SK-MEL-5 (cell line): ENCODE measurements at regions not wholly inside any gene's neighbourhood (a gene's known extent, or its start where the extent isn't known, plus 50 kb on each side); places are given as distances from the start of the nearest gene placed in this dataset.

Experiments used
- DNase-seq: peaks from one replicate; pipeline ENCODE4 v3.0.0-alpha.2; 2016; ENCODE audit warnings: low read depth, low spot score
- in situ Hi-C: cut with HindIII; loops from 2 replicates; pipeline ENCODE4 v1.10.0; 2016; ENCODE audit warnings: low sequenced_read_pairs, high pct_unique_total_duplicates, low pct_unique_long_range_greater_than_20kb

- no peak for DNase-seq
- in situ Hi-C loops = no loop called here
These were observed 389.3 kb downstream of the PMP22 start for GRCh38 chr17:14875557-14876412.

- DNase-seq = no peak
- in situ Hi-C loops = no loop called here
These were observed 391.1 kb downstream of the PMP22 start for GRCh38 chr17:14873996-14874395.

GRCh38 chr17:14873540-14873939, 391.6 kb downstream of the PMP22 start:
- in situ Hi-C loops = no loop called here
- DNase-seq = no peak

GRCh38 chr17:14871921-14872320, 393.2 kb downstream of the PMP22 start:
- DNase-seq = no peak
- in situ Hi-C loops = no loop called here

GRCh38 chr17:14866266-14866665, 398.9 kb downstream of the PMP22 start:
- in situ Hi-C loops = no loop called here
- DNase-seq = no peak

GRCh38 chr17:14864127-14864526, 401.0 kb downstream of the PMP22 start:
- in situ Hi-C loops = no loop called here
- no peak for DNase-seq

- DNase-seq = no peak
- in situ Hi-C loops = no loop called here
These were observed 405.6 kb downstream of the PMP22 start for GRCh38 chr17:14859542-14859941.

GRCh38 chr17:14856176-14856575, 408.9 kb downstream of the PMP22 start:
- in situ Hi-C loops = no loop called here

GRCh38 chr17:14854691-14855090, 410.4 kb downstream of the PMP22 start:
- no peak for DNase-seq
- in situ Hi-C loops = no loop called here

More at GRCh38 chr17:14856176-14856575, 408.9 kb downstream of the PMP22 start:
- no peak for DNase-seq

GRCh38 chr17:14845591-14846281, 419.4 kb downstream of the PMP22 start:
- in situ Hi-C loops = no loop called here

GRCh38 chr17:14843086-14843795, 421.9 kb downstream of the PMP22 start:
- in situ Hi-C loops = no loop called here
- DNase-seq = no peak

More at GRCh38 chr17:14845591-14846281, 419.4 kb downstream of the PMP22 start:
- DNase-seq = no peak

- in situ Hi-C loops = no loop called here
- no peak for DNase-seq
These were observed 424.4 kb downstream of the PMP22 start for GRCh38 chr17:14840616-14841231.

GRCh38 chr17:14838567-14838966, 426.6 kb downstream of the PMP22 start:
- DNase-seq = no peak
- in situ Hi-C loops = no loop called here

- in situ Hi-C loops = no loop called here
- no peak for DNase-seq
These were observed 431.8 kb downstream of the PMP22 start for GRCh38 chr17:14833201-14833785.

- DNase-seq = no peak
- in situ Hi-C loops = no loop called here
These were observed 433.6 kb downstream of the PMP22 start for GRCh38 chr17:14831491-14831890.

- in situ Hi-C loops = no loop called here
- no peak for DNase-seq
These were observed 437.7 kb downstream of the PMP22 start for GRCh38 chr17:14827396-14827919.

GRCh38 chr17:14826358-14826757, 438.8 kb downstream of the PMP22 start:
- no peak for DNase-seq
- in situ Hi-C loops = no loop called here
